H1 (cell line): ENCODE measurements at regions not wholly inside any gene's neighbourhood (a gene's known extent, or its start where the extent isn't known, plus 50 kb on each side); places are given as distances from the start of the nearest gene placed in this dataset.

Experiments used
- CTCF ChIA-PET: fragments of 300-600 bp; sonication (Branson Sonifier 250); formaldehyde crosslinking; loops from one replicate; lab custom pipeline; 2021; ENCODE audit not compliant: partially characterized antibody; lab: Charles Lee
- POLR2A ChIA-PET: fragments of 300-600 bp; sonication (Branson Sonifier 250); formaldehyde crosslinking; loops from one replicate; lab custom pipeline; 2021; ENCODE audit warnings: inconsistent platforms; ENCODE audit not compliant: partially characterized antibody; lab: Charles Lee
- DNase-seq, 2 experiments: peaks; one replicate each; pipeline versions ENCODE4 v3.0.0 to v3.0.0-alpha.2; 2010 to 2022; ENCODE audit warnings: low spot score in 2 of 2, low read depth in 1 of 2, mixed read lengths in 1 of 2
- FAIRE-seq: peaks from 2 replicates; lab custom pipeline; 2011; peaks lifted over from hg19 to GRCh38; lab: Jason Lieb, UNC
- H2AFZ ChIP-seq: 2 replicates; pipeline ENCODE4 v1.8.1; 2012; ENCODE audit warnings: low read length, inconsistent platforms
- H2AK5ac ChIP-seq: 2 replicates; pipeline ENCODE4 v1.6.1; 2013; ENCODE audit warnings: low read depth, low read length
- H2BK120ac ChIP-seq: replicated peaks from 2 replicates; pipeline ENCODE3; 2013; ENCODE audit warnings: low read depth, low read length, inconsistent platforms
- H2BK12ac ChIP-seq: 2 replicates; pipeline ENCODE4 v1.6.1; 2013; ENCODE audit warnings: low read depth, low read length
- H2BK15ac ChIP-seq: 2 replicates; pipeline ENCODE4 v1.6.1; 2013; ENCODE audit warnings: low read length
- H2BK20ac ChIP-seq: 2 replicates; pipeline ENCODE4 v1.6.1; 2013; ENCODE audit warnings: low read length
- H2BK5ac ChIP-seq: 2 replicates; pipeline ENCODE4 v1.6.1; 2013; ENCODE audit warnings: low read depth, low read length
- H3K14ac ChIP-seq: 2 replicates; pipeline ENCODE4 v1.6.1; 2013; ENCODE audit warnings: inconsistent platforms; ENCODE audit not compliant: insufficient read length
- H3K18ac ChIP-seq: 2 replicates; pipeline ENCODE4 v1.6.1; 2013; ENCODE audit warnings: low read length; ENCODE audit errors: extremely low read depth
- H3K23ac ChIP-seq: 2 replicates; pipeline ENCODE4 v1.6.1; 2013; ENCODE audit warnings: inconsistent platforms; ENCODE audit not compliant: insufficient read length
- H3K23me2 ChIP-seq: 2 replicates; pipeline ENCODE4 v1.6.1; 2013; ENCODE audit warnings: low read depth, low read length
- H3K27ac ChIP-seq: 2 replicates; pipeline ENCODE4 v1.6.1; 2011; ENCODE audit warnings: low read depth, low read length, inconsistent platforms
- H3K27me3 ChIP-seq, 4 experiments: replicated peaks in 1 of 4; 1 replicate in 1 of 4; 2 replicates in 3 of 4; pipeline versions ENCODE4 v1.6.1 to v1.8.1; 2011 to 2013; ENCODE audit warnings: low read length in 3 of 4, mild to moderate bottlenecking in 3 of 4, inconsistent platforms in 2 of 4, mixed read lengths in 2 of 4, moderate library complexity in 1 of 4; ENCODE audit not compliant: control insufficient read depth in 3 of 4, insufficient read depth in 3 of 4; ENCODE audit errors: extremely low read depth in 1 of 4
- H3K36me3 ChIP-seq, 4 experiments: 2 replicates each; pipeline versions ENCODE4 v1.6.1 to v1.8.1; 2011 to 2013; ENCODE audit warnings: mild to moderate bottlenecking in 4 of 4, low read length in 3 of 4, moderate library complexity in 2 of 4, control low read depth in 1 of 4, inconsistent platforms in 1 of 4; ENCODE audit not compliant: insufficient read depth in 4 of 4, control insufficient read depth in 2 of 4
- H3K4ac ChIP-seq: replicated peaks from 2 replicates; pipeline ENCODE3; 2013; ENCODE audit warnings: low read length, low read depth, mixed read lengths, inconsistent platforms; ENCODE audit not compliant: insufficient read length
- H3K4me1 ChIP-seq, 4 experiments: replicated peaks in 1 of 4; 1 replicate in 1 of 4; 2 replicates in 3 of 4; pipeline versions ENCODE4 v1.6.1 to v1.8.1; 2011 to 2013; ENCODE audit warnings: low read length in 3 of 4, inconsistent platforms in 2 of 4, mixed read lengths in 1 of 4; ENCODE audit not compliant: insufficient read depth in 4 of 4, control insufficient read depth in 3 of 4
- H3K4me2 ChIP-seq, 2 experiments: 2 replicates each; pipeline versions ENCODE4 v1.6.1 to v1.8.1; 2011 to 2013; ENCODE audit warnings: low read depth in 2 of 2, low read length in 2 of 2, control low read depth in 1 of 2, inconsistent platforms in 1 of 2, mild to moderate bottlenecking in 1 of 2; ENCODE audit not compliant: insufficient read depth in 1 of 2
- H3K4me3 ChIP-seq, 4 experiments: fragments of 200-600, 300-600 bp in 1 of 4; sonication (generic), shearing (Covaris generic), sonication (Bioruptor Twin) in 1 of 4; 2 replicates each; pipeline versions ENCODE4 v1.5.1 to v1.8.1; 2011 to 2016; ENCODE audit warnings: low read length in 4 of 4, low read depth in 3 of 4, control low read depth in 2 of 4, inconsistent platforms in 2 of 4, mild to moderate bottlenecking in 2 of 4, mixed read lengths in 1 of 4, moderate library complexity in 1 of 4; ENCODE audit not compliant: insufficient read depth in 2 of 4; ENCODE audit errors: extremely low read depth in 1 of 4
- H3K56ac ChIP-seq: replicated peaks from 2 replicates; pipeline ENCODE3; 2013; ENCODE audit warnings: low read depth, mild to moderate bottlenecking, mixed read lengths, low read length, inconsistent platforms; ENCODE audit not compliant: insufficient read length
- H3K79me1 ChIP-seq: 2 replicates; pipeline ENCODE4 v1.6.1; 2013; ENCODE audit warnings: low read depth, low read length, control low read depth
- H3K79me2 ChIP-seq, 2 experiments: 2 replicates each; pipeline versions ENCODE4 v1.6.1 to v1.8.1; 2012 to 2013; ENCODE audit warnings: low read length in 2 of 2, mild to moderate bottlenecking in 2 of 2, inconsistent platforms in 1 of 2; ENCODE audit not compliant: insufficient read depth in 2 of 2, control insufficient read depth in 1 of 2
- H3K9ac ChIP-seq, 4 experiments: replicated peaks in 1 of 4; 1 replicate in 1 of 4; 2 replicates in 3 of 4; pipeline versions ENCODE4 v1.6.1 to v1.8.1; 2011 to 2013; ENCODE audit warnings: low read depth in 3 of 4, low read length in 3 of 4, control low read depth in 2 of 4, mild to moderate bottlenecking in 2 of 4, moderate library complexity in 2 of 4, inconsistent platforms in 1 of 4; ENCODE audit errors: extremely low read depth in 1 of 4
- H3K9me3 ChIP-seq, 2 experiments: 2 replicates each; pipeline versions ENCODE4 v1.6.1 to v1.8.1; 2012 to 2013; ENCODE audit warnings: mild to moderate bottlenecking in 2 of 2, moderate library complexity in 2 of 2, control low read depth in 1 of 2, inconsistent platforms in 1 of 2, low read depth in 1 of 2, low read length in 1 of 2, mixed read lengths in 1 of 2; ENCODE audit not compliant: insufficient read depth in 2 of 2
- H4K20me1 ChIP-seq, 2 experiments: replicated peaks in 1 of 2; 2 replicates each; pipeline versions ENCODE3 to v1.8.1; 2011 to 2013; ENCODE audit warnings: inconsistent platforms in 2 of 2, low read length in 2 of 2, mild to moderate bottlenecking in 1 of 2; ENCODE audit not compliant: insufficient read depth in 2 of 2, control insufficient read depth in 1 of 2
- H4K5ac ChIP-seq: 2 replicates; pipeline ENCODE4 v1.6.1; 2013; ENCODE audit warnings: low read length, low read depth, mixed read lengths, inconsistent platforms; ENCODE audit not compliant: insufficient read length
- H4K8ac ChIP-seq: 2 replicates; pipeline ENCODE4 v1.8.0; 2013; ENCODE audit warnings: mild to moderate bottlenecking, moderate library complexity, low read length, inconsistent platforms; ENCODE audit not compliant: insufficient read depth; ENCODE audit errors: extremely low read depth
- H4K91ac ChIP-seq: replicated peaks from 2 replicates; pipeline ENCODE3; 2013; ENCODE audit warnings: low read length, mixed read lengths, inconsistent platforms; ENCODE audit not compliant: insufficient read length
- BACH1 ChIP-seq: IDR thresholded peaks from 2 replicates; pipeline ENCODE4 v1.6.1; 2012; ENCODE audit warnings: low read length, improper control_type of control experiment
- CEBPB ChIP-seq: IDR thresholded peaks from 2 replicates; pipeline ENCODE4 v1.6.1; 2012; ENCODE audit warnings: low read depth, low read length
- CHD2 ChIP-seq: IDR thresholded peaks from 2 replicates; pipeline ENCODE4 v1.6.1; 2012; ENCODE audit warnings: low read length, improper control_type of control experiment
- CTBP2 ChIP-seq: IDR thresholded peaks from 2 replicates; pipeline ENCODE4 v1.7.0; 2011; ENCODE audit warnings: borderline replicate concordance, mild to moderate bottlenecking, moderate library complexity, mixed read lengths, low read length; ENCODE audit not compliant: insufficient read depth, insufficient read length
- RAD21 ChIP-seq, 2 experiments: IDR thresholded peaks in 1 of 2; conservative IDR thresholded peaks in 1 of 2; 2 replicates each; pipeline ENCODE4 v1.6.1; 2011; ENCODE audit warnings: low read depth in 2 of 2, low read length in 2 of 2, improper control_type of control experiment in 1 of 2, inconsistent platforms in 1 of 2, mild to moderate bottlenecking in 1 of 2, moderate library complexity in 1 of 2
- WGBS, 2 experiments: shearing (Covaris generic) in 1 of 2; methylation state at CpG; one replicate each; pipeline versions ENCODE4 v1.1.6 to v1.1.7; 2013 to 2015; ENCODE audit warnings: low lambda C conversion rate in 2 of 2, mixed read lengths in 2 of 2, inconsistent platforms in 1 of 2, low coverage in 1 of 2, missing lambda C conversion rate in 1 of 2; ENCODE audit not compliant: insufficient replicate concordance in 2 of 2, insufficient coverage in 1 of 2, insufficient read length in 1 of 2; ENCODE audit errors: extremely low coverage in 1 of 2, missing lambda C conversion rate in 1 of 2; 5-methylcytosine and 5-hydroxymethylcytosine counted together
- TF ChIP-seq, protein P1 (sequence below): IDR thresholded peaks from 2 replicates; pipeline ENCODE4 v1.6.1; 2012; ENCODE audit warnings: inconsistent platforms
- TF ChIP-seq, protein P2 (sequence below): IDR thresholded peaks from 2 replicates; pipeline ENCODE4 v1.6.1; 2011; ENCODE audit warnings: low read depth, mild to moderate bottlenecking, low read length; ENCODE audit not compliant: insufficient read depth
- TF ChIP-seq, protein P3 (sequence below), 3 experiments: IDR thresholded peaks; 1 replicate in 2 of 3; 2 replicates in 1 of 3; pipeline versions ENCODE4 v1.5.1 to v1.6.1; 2011; ENCODE audit warnings: low read length in 3 of 3, mild to moderate bottlenecking in 3 of 3, inconsistent platforms in 2 of 3, low read depth in 1 of 3, moderate library complexity in 1 of 3; ENCODE audit not compliant: insufficient read depth in 1 of 3; ENCODE audit errors: control extremely low read depth in 1 of 3

DNA sequence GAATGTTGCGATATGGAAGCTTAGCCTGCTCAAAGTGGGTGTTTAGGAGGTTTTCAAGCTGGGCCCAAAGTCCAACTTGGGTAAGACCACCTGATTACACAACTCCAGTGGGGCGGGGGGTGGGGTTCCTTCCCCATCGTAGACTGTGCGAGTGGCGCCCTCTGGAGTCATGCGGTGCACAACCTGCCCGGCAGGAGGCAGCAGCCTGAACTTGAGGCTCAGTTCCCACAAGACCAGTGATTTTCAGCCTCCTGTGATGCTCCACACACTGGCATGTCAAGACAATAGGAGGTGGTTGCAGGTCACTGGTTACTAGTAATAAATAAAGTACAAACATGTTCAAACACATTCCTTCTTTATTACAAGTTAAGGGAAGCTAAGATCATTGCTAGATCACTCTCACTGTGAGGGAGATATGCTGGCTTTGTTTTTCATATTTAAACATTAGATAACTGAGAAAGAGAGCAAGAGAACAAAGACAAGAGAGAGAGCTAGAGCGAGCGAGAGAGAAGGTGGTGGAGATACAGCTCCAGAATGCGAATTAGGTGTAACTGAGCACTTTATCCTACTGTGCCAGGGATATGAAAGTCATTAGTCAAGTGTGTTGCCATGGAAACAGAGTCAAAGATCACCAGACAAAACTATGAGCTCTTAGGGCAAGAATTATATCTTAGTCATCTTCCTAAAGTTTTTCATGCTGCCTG is 97.4 kb upstream of the BMPER start:
- Histone ChIP-seq H3K4me2 (no peak overlapping the region), H3K9ac (no peak overlapping the region), H2BK15ac (no peak overlapping the region), H3K14ac (no peak overlapping the region), H4K5ac (no peak overlapping the region), H3K56ac (no peak overlapping the region), H2BK12ac (no peak overlapping the region), H3K27me3 (no peaks in the 10 kb centered on the region), H3K79me2 (no peaks in the 10 kb centered on the region), H3K27ac (no peak overlapping the region), H3K23me2 (no peaks in the 10 kb centered on the region), H3K36me3 (no peaks in the 10 kb centered on the region), H3K4ac (no peak overlapping the region), H4K8ac (no peak overlapping the region), H3K4me3 (no peak overlapping the region), H3K79me1 (no peaks in the 10 kb centered on the region), H2AFZ (no peak overlapping the region), H3K9me3 (no peaks in the 10 kb centered on the region), H4K20me1 (no peaks in the 10 kb centered on the region), H2BK120ac (no peak overlapping the region), H4K91ac (no peak overlapping the region), H2BK20ac (no peak overlapping the region), H3K23ac (no peak overlapping the region), H3K18ac (no peak overlapping the region), H3K4me1 (no peaks in the 10 kb centered on the region), H2AK5ac (no peak overlapping the region), H2BK5ac (no peak overlapping the region; the same call in 1 of the 2 replicates)
- DNase-seq (peak; percentile 46 to 83), FAIRE-seq (peak; percentile 82)
- peak; percentile 40; the same call in 1 of the 2 replicates for TF ChIP-seq CHD2
- TF ChIP-seq, protein P1, sequence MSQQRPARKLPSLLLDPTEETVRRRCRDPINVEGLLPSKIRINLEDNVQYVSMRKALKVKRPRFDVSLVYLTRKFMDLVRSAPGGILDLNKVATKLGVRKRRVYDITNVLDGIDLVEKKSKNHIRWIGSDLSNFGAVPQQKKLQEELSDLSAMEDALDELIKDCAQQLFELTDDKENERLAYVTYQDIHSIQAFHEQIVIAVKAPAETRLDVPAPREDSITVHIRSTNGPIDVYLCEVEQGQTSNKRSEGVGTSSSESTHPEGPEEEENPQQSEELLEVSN = no peak
- TF ChIP-seq CEBPB = peak; percentile 94
- TF ChIP-seq RAD21 (IDR thresholded peaks at IDR 0.05 in 1 of 2, conservative IDR thresholded peaks at IDR 0.05 in 1 of 2; ENCODE audit: low read depth in 2 of 2, low read length in 2 of 2) = peak; percentile 80 to 86
- TF ChIP-seq, protein P2, sequence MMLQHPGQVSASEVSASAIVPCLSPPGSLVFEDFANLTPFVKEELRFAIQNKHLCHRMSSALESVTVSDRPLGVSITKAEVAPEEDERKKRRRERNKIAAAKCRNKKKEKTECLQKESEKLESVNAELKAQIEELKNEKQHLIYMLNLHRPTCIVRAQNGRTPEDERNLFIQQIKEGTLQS = no peak
- TF ChIP-seq, protein P3, sequence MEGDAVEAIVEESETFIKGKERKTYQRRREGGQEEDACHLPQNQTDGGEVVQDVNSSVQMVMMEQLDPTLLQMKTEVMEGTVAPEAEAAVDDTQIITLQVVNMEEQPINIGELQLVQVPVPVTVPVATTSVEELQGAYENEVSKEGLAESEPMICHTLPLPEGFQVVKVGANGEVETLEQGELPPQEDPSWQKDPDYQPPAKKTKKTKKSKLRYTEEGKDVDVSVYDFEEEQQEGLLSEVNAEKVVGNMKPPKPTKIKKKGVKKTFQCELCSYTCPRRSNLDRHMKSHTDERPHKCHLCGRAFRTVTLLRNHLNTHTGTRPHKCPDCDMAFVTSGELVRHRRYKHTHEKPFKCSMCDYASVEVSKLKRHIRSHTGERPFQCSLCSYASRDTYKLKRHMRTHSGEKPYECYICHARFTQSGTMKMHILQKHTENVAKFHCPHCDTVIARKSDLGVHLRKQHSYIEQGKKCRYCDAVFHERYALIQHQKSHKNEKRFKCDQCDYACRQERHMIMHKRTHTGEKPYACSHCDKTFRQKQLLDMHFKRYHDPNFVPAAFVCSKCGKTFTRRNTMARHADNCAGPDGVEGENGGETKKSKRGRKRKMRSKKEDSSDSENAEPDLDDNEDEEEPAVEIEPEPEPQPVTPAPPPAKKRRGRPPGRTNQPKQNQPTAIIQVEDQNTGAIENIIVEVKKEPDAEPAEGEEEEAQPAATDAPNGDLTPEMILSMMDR (IDR thresholded peaks at IDR 0.05; ENCODE audit: control extremely low read depth in 1 of 3, insufficient read depth in 1 of 3, low read depth in 1 of 3, low read length in 3 of 3) = peak; percentile 85 to 92 (median 87)
- peak; percentile 37 for TF ChIP-seq CTBP2
- no peak for TF ChIP-seq BACH1
- CTCF ChIA-PET = interaction anchor here (0.6 to 4.6 kb wide), 58 partner anchors 8 to 767 kb away, joined by 3 to 46 read pairs (median 4); partner anchors contain the start of gene BMPER
- POLR2A ChIA-PET = interaction anchor here (0.9 kb wide), 1 partner anchor 8 kb away, joined by 3 read pairs; no protein-coding TSS in a partner anchor
- 55% methylated on average over 10 of the region's 10 CpGs; no CpG with 5 or more reads in 1 of the 2 experiments for WGBS, 2 experiments
